GM21619 (cell line): ENCODE measurements at regions not wholly inside any gene's neighbourhood (a gene's known extent, or its start where the extent isn't known, plus 50 kb on each side); places are given as distances from the start of the nearest gene placed in this dataset.
"Not testable (repeated sequence)": the region's sequence is repeated elsewhere in the genome, so short reads cannot be mapped to it uniquely, and the experiment has no call there.

ENCODE experiments used
- ATAC-seq: cut with Tn5 transposase; IDR thresholded peaks from one replicate; pipeline ENCODE4 v1.9.1; 2021; ENCODE audit not compliant: unreplicated experiment

DNA sequence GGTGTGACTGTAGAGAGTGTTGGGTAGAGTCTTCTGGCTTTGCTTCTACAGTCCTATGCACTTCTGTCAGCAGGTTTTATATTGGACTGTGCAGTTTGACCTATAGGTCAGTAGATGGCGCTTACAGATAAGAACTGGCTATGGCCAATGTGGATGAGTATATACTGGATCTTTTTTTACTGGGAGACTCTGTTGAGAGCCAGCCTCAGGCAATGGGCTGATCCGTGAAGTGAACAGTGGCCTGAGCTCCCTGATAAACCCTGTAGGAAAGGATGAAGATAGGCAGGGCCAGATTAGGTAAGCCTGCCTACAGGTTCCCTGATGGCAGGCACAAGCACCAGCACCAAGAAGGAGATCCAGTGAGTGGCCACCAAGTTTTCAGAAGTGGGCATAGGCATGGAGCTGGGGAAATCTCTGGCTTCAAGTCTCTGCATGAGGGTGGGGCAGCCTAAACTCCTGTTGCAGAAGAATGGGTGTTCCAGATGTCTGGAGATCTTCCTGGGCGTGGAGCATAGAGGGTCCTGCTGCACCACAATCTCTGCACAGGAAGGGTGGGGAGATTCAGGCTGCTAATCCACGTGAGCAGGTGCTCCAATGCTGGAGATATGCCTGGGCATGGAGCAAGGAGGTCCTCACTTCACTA, 326.0 kb upstream of the SGO1 start:
- peak; percentile 96 for ATAC-seq

DNA sequence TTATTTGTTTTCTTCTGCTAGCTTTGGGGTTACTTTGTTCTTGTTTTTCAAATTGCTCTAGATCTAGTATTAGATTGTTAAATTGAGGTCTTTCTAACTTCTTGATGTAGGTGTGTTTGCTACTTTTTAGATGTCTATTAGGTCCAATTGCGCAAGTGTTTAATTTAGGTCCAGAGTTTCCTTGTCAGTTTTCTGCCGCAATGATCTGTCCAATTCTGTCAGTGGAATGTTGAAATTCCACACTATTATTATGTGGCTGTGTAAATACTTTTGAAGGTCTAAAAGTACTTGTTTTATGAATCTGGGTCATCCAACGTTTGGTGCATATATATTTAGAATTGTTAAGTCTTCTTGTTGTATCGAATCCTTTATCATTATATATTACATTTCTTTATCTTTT, 324.4 kb upstream of the SGO1 start:
- no peak for ATAC-seq

DNA sequence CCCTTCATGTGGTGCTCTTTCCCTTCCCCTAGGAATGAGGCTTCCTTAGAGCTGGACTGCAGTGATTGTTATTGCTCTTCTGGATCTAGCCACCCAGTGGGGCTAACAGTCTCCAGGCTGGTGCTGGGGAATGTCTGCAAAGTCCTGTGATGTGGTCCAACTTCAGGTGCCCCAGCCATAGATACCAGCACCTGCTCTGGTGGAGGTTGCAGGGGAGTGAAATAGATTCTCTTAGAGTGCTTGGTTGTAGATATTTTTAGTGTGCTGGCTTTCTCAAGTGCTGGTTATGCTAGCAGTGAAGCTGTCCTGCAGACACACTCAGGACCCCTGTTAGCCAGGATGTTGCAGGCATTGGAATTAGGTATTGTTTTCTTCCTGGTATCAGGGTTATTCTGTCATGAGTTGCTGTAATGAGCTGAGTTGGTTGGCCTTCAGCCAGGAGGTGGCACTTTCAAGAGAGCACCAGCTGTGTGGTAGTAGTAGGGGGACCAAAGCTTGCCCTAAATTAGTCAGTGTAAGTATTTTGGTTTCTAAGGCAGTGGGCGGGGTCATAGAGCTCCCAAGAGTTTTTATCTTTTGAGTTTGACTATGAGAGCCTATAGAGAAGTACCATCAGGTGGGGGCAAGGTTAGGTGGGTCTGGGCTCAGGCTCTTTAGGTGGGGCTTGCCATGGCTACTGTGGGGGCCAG, 317.5 kb upstream of the SGO1 start:
- ATAC-seq = no peak

DNA sequence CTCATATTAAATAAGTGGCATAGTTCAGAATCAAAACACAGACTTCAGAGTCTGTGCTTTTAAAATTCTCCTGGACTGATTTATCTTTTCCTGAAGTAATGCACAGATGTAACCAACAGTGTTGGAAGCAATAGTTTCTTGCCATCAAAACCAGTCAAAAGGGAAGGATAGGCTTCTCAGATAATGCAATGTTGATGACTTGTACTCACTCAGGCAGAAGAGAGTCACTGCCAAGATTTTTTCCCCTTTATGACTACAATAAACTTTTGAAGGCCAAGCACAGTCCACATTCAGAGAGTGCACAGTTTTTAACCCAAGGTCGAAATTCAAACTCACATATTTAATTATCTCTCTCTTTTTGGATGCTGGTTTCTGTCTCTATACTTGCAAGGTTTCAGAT, 305.0 kb upstream of the SGO1 start:
- ATAC-seq = no peak

DNA sequence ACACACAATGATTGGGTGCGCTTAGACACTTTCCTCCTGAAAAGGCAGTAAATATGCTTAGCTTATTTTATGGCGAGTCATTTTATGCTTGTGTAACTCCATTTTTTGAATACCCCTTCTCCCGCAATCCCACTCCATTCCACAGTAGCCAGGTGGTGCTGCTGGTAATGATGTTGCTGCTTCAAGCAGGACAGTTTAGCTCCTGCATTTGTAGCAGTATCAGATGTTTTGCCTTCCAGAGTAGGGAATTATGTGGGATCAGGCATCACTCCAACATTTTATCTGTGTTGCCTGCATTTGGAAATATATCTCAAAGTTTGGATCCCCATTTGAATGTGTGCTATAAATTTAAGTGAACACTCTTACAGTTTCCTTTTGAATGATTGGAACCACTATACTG, 302.1 kb upstream of the SGO1 start:
- ATAC-seq = no peak

DNA sequence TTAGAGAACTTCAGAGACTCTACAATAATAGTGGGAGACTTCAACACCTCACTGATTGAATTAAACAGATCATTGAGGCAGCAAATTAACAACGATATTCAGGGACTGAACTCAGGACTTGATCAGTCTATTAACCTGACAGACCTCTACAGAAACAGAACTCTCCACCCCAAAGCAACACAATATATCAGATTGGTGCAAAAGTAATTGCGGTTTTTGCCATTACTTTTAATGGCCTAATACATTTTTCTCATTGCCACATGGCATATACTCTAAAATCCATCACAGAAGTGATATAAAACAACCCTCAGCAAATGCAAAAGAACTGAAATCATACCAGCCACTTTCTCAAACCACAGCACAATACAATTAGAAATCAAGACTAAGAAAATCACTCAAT, 298.1 kb upstream of the SGO1 start:
- ATAC-seq = no peak

DNA sequence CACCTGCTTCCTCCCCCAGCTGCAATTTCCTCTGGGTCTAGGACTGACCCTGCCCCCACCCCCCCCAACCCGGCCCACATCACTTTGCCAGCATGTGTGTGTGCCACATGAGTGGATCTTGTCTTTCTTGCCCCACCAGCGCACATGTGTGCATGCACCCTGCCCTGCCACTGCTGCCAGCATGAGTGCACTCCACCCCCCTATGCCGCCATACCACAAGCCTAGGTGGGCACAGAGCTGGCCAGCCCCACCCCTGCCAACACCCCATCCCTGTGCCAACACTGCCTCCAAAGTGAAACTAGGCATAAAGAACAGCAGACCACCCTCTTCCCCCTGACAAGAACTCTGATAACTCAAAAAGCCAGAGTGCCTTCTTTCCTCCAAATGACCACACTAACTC, 296.3 kb upstream of the SGO1 start:
- no peak for ATAC-seq

DNA sequence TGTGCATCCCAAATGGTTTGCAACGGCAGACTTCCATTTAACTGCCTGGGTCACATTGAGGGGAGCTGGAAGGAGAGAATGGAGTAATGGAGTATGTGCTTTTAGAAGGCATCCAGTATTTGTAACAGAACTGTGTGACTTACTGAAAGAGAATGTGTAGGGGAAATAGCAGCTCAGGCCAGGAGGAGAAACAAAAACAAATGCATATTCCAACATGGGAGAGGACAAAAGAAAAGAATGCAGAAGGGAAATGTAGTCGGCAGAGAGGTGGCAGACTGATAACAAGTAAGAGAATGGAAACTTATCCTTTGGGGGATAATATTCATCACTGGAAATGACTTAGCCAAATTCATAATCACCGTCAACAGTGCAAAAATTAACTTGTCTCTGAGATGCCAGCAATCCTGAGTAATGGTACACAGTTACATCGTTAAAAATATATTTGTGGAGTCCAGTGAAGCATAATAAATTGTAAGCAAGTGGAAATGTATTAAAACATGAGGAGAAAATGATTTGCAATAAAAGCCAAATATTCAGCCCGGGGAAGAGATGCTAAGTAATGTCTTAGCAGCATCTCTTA, 294.9 kb upstream of the SGO1 start:
- no peak for ATAC-seq

DNA sequence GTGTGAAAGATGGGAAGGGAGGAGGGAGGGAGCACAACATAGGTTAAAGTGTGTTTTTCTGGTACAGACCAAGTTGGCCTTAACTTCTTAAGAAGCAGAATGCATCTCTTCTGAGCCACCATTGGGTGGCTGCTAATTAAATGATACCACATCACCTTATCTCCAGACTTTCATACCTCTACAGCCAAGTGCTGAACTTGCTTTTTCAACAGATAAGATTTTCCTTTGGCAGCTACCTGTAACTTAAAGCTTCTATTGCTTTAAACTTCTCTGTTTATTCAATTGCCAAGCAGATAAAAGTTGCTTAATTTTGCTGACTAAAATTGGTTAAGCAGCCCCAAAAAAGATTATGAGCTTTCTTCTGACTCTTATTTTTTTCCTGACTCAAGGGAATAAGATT, 292.4 kb upstream of the SGO1 start:
- ATAC-seq = no peak

DNA sequence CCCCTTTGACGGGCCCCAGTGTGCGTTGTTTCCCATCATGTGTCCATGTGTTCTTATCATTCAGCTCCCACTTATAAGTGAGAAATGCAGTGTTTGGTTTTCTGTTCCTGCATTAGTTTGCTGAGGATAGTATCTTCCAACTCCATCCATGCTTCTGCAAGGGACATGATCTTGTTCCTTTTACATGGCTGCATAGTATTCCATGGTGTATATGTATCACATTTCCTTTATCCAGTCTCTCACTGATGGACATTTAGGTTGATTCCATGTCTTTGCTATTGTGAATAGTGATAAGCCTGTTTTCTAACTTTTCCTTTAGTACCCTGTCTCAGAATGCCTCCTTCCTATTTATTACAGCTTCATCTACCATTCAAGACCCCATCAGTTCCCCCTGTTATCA, 278.2 kb upstream of the SGO1 start:
- ATAC-seq = not testable (repeated sequence)

DNA sequence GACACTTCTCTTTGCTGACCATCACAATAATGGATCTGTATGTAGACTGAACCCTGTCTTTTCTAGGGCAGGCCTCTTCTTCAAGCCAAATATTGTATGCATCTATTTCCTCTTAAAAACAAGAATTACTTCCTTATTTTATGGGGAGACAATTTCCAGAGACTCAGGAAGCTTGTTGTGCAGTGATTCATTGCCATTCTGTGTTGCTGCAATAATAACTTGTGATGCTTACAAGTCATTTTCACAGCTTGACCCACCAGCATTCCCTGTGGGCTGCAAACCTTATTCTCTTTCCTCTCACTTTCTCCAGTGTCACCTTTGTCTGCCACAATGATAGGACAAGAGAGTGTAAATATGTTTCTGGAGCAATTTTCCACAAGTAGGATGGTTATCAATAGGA, 276.7 kb upstream of the SGO1 start:
- no peak for ATAC-seq

DNA sequence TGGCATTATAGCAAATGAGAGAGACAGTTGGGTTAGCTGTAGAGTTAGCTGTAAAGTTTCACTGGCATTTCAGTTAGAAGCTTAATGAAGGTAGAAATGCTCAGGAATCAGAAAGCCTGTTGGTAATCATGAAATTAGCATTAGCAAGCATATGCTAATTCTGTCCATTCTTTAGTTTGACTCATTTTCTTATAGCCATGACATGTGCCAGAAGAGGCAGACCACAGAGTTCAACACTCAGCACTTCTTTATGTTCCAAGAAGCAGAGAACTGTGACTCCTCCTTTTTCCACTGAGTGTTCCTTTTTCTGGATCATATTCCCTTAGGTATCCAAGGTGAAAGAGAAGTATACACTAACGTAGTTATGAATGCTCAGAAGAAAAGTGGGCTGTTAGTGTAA, 276.2 kb upstream of the SGO1 start:
- no peak for ATAC-seq

DNA sequence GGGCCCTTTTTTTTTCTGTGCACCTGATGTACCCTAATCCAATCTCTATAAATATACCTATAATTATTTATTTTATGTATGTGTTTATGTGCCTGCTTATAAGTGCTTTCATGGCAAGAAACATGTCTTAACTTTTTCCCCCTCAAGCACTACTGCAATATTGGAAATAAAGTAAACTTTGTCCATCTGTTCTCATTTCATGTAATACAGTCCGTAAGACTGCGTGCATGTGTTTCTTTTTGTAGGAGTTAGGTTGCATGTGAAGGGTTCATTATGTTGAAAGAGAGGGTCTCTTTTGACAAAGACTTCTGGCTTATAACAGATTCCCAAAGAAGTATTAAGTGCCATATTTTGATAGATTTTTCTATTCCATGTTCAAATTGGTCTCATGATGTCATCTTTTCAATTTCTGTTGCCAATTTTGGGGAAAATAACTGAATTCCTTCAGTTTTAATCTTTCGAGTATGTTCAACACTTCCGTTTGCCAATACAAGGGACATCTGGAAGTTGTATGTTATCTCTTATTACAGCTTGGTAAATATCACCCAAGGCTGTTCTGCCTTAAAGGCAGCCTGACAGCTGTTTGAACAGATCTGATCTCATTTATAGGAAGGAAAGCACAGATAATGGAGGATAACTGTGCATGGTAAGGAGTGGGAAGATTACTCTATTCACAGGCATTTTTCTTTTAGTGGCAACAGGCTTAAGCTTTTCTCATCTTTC, 273.1 kb upstream of the SGO1 start:
- ATAC-seq = no peak

DNA sequence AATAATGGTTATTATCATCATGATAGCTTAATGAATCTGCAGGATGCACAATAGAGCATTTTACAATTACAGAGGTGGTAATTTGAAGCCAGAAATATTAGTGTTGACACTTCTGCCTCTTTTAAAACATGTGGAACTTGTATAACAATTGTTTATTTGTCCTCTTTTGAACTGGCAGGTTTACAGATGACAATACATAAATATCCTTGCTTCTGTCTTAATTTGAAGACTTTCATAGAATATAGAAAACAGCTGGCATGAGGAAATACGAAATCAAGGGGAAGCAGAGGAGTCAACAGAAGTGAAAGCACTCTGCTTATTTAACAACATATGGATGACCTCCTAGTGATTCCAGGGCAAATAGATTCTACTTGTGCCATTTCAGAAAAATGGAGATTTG, 270.5 kb upstream of the SGO1 start:
- ATAC-seq = no peak

DNA sequence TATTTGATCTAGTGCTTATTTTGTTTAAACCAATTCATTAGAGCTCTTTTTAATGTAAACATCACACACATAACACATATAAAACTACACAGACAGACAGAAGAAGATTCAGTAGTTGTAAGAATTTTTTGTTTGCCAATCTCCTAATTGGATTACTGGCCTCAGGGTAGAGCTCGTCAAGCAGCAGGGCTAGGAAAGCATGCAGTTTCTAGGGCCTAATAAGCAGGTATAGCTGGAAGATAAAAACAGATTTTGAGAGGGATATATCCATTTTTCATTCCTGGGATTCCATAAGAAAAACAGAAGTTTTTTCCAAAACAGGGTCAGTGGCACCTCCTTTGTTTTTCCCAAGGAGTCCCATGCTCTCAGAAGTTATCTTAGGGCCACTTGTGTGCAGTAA, 265.2 kb upstream of the SGO1 start:
- no peak for ATAC-seq

DNA sequence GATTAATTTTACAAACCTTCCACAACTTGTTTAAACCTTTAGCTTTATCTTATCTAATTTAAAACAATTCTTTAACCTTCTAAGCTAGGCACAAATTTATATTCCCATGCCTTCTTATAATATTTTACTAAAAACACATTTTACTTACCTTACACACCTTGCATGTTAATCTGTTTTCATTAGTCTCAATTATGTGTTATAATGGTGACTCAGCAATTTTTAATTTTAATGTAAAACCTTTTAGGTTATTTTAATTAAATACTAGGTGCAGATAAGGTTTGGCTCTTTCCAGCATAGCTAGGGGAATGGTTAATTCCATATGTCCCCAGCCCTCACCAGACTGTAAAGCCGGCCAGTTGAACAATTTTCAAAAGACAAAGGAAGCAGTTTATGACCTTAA, 264.6 kb upstream of the SGO1 start:
- ATAC-seq = no peak

DNA sequence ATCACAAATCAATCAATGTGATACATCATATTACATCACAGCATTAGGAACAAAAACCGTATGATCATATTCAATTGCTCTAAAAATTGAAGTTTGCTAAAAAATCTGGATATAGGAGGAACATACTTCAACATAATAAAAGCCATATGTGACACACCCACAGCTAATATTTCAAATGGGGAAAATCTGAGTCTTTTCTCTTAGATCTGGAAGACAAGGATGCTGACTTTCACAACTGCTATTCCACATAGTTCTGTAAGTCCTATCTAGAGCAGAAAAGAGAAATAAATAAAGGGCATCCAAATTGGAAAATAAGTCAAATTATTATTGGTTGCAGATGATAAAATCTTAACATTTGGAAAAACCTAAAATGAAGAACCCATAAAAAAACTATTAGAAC, 256.8 kb upstream of the SGO1 start:
- no peak for ATAC-seq

DNA sequence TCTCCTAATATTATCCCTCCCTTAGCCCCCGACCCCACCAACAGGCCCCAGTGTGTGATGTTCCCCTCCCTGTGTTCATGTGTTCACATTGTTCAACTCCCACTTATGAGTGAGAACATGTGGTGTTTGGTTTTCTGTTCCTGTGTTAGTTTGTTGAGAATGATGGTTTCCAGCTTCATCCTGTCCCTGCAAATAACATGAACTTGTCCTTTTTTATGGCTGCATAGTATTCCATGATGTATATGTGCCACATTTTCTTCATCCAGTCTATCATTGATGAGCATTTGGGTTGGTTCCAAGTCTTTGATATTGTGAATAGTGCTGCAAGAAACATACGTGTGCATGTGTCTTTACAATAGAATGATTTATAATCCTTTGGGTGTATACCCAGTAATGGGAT, 241.3 kb upstream of the SGO1 start:
- not testable (repeated sequence) for ATAC-seq

DNA sequence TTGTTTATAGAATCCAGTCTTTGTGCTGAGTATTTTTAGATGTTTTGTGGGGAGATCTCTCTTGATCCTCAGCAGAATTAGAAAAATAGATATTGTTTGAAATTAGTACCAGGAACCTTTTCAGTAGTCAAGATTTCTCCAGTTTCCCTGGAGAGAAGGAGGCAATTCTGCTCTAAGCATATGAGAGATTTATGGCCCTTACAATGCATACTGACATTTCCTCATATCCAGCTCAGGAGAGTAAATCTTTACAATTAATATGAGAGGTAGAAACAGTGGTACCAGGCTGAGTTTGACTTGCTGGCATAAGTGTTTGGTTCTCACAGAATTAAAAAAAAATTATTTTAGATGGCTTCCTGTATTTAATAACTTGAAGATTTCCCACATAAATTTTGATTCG, 239.1 kb upstream of the SGO1 start:
- no peak for ATAC-seq

DNA sequence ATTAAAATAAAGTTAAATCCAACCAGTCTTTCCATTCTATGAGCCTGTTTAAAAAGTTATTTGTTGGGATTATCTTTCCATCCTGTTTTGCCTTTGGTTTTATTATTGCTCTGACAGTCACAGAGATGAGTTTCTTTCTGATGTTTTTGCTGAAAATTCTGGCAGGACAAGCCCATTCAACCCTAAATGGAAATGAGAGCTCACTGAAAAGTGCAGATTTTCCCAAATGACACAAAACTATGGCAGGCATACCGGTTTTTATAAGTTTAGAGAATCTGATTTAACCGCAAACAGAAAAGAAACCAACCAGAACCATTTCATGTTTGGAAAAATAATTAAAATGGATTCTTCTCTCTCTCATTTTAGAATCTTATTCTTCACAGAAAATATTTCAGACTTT, 238.1 kb upstream of the SGO1 start:
- ATAC-seq = no peak

DNA sequence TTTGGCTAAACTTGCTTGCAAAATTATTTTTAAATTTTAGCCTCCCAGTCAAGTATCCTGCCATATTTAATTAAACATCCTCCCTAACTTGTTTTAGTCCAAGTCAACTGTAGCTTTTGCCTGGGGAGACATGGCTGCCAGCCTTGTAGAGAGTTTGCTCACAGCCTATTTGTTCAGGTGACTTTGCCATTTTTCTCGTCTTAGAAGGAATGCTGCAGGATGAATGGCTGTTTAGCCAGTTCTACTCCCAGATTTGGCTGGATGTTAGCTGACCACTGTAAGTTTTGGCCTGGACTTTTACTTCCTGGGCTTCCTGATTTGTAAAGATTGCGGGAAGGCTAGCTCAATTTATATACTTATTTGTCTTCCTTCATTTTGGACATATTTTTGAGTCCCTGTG, 236.4 kb upstream of the SGO1 start:
- ATAC-seq = no peak
